Activated CD8-positive, alpha-beta memory T cell treated with anti-CD3 and anti-CD28 coated beads, Interleukin-2, amount 10 ng/mL, durations not matched to agents 7 days and 5 days (primary cell): ENCODE measurements at regions not wholly inside any gene's neighbourhood (a gene's known extent, or its start where the extent isn't known, plus 50 kb on each side); places are given as distances from the start of the nearest gene placed in this dataset.

Experiments
- ATAC-seq: fragments of 150-1000 bp; cut with Tn5 transposase; one replicate; pipeline ENCODE4 v1.10.0; 2021; ENCODE audit warnings: moderate library complexity
- CTCF ChIA-PET: fragments of 350-600 bp; sonication (Branson Sonifier 250); formaldehyde crosslinking; loops from one replicate; lab custom pipeline; 2021; ENCODE audit warnings: antibody characterized with exemption; lab: Charles Lee
- DNase-seq: peaks from one replicate; pipeline ENCODE4 v3.0.0-alpha.2; 2020
- H3K27ac Mint-ChIP-seq: one replicate; pipeline ENCODE4 v1.8.0; 2021; ENCODE audit warnings: mild to moderate bottlenecking, mixed read lengths
- H3K27me3 Mint-ChIP-seq: one replicate; pipeline ENCODE4 v1.8.0; 2021; ENCODE audit warnings: mixed read lengths
- H3K36me3 Mint-ChIP-seq: one replicate; pipeline ENCODE4 v1.8.0; 2021; ENCODE audit warnings: mild to moderate bottlenecking, mixed read lengths
- H3K4me1 Mint-ChIP-seq: one replicate; pipeline ENCODE4 v1.8.0; 2021; ENCODE audit warnings: mixed read lengths
- H3K4me3 Mint-ChIP-seq: one replicate; pipeline ENCODE4 v1.8.0; 2021; ENCODE audit warnings: mild to moderate bottlenecking, moderate library complexity, mixed read lengths
- H3K9me3 Mint-ChIP-seq: one replicate; pipeline ENCODE4 v1.8.0; 2022; ENCODE audit warnings: low read depth, mixed read lengths

DNA sequence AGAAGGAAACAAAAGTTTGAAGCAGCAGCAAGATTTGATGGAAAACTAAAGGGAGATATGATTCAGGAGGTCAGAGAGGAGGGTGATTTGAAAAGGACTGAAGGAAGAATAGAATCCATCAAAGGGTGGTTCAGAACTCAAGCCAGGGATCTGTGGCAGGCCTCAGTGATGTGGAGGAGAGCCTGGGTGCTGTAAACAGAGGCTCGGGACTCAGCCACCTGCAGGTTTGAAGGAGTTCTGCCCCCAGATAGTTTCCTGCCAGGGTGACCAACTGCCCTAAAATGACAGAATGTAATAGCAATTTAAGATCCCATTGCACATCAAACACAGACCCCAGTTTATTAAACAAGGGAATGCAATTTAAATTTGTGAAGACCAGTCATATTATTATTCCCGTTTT is 204.0 kb upstream of the FAT1 start:
- Mint-ChIP-seq H3K36me3 (no peaks in the 10 kb centered on the region), H3K27ac (no peak overlapping the region), H3K9me3 (peaks cover 8% of the 10 kb centered on the region), H3K4me3 (no peak overlapping the region), H3K27me3 (no peaks in the 10 kb centered on the region), H3K4me1 (no peaks in the 10 kb centered on the region)
- DNase-seq (no peak), ATAC-seq (no peak)
- CTCF ChIA-PET = no interaction called here

DNA sequence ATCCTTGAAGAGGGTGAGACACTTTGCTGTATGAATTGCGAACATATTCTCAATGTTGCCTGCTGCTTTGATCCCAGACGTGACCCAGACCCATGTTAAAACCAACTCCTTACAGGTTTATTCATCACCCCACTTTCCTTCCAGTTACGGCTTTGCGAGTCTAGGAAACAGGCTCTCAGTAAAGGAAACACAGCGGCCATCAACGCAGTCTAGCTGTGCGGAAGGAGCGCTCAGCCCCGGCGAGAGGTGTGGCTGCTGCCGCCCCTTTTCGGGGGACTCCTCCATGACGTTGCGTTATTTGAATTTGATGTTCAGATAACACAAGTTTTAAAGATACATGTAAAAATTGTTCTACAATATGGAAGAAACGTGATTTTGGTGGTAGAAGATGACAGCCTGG is 206.4 kb upstream of the FAT1 start:
- CTCF ChIA-PET = no interaction called here
- DNase-seq = no peak
- no peaks in the 10 kb centered on the region for H3K4me1 Mint-ChIP-seq
- H3K36me3 Mint-ChIP-seq = no peaks in the 10 kb centered on the region
- ATAC-seq = no peak
- H3K27ac Mint-ChIP-seq = no peak overlapping the region
- no peaks in the 10 kb centered on the region for H3K27me3 Mint-ChIP-seq
- peaks cover 6% of the 10 kb centered on the region for H3K9me3 Mint-ChIP-seq
- H3K4me3 Mint-ChIP-seq = no peak overlapping the region

- Mint-ChIP-seq H3K9me3 (peaks cover 8% of the 10 kb centered on the region), H3K4me3 (no peak overlapping the region), H3K36me3 (no peaks in the 10 kb centered on the region), H3K27ac (no peak overlapping the region), H3K27me3 (no peaks in the 10 kb centered on the region), H3K4me1 (no peaks in the 10 kb centered on the region)
- CTCF ChIA-PET = no interaction called here
- DNase-seq (no peak), ATAC-seq (no peak)
Observed at GRCh38 chr4:186931519-186931918, 207.9 kb upstream of the FAT1 start.

DNA sequence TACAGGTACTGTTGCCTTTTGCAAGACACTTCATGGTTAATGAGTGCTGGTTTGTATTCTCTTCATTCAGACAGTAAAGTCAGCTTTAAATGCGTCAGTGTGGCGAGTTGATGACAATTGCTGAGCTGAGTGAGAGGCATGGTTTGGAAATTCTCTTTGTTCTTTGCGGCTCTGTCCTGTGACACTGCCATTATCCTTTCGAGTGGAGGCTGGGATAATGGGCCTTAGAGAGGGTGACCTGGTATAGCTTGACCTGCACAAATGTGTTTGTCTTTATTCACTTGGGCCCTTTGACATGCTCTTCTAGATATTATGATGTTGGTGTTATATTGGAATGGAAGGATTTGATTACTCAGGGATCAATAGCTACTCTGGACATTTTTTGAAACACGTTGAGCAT is 208.5 kb upstream of the FAT1 start:
- H3K36me3 Mint-ChIP-seq = no peaks in the 10 kb centered on the region
- DNase-seq = no peak
- H3K9me3 Mint-ChIP-seq = peaks cover 12% of the 10 kb centered on the region
- CTCF ChIA-PET = no interaction called here
- no peaks in the 10 kb centered on the region for H3K4me1 Mint-ChIP-seq
- H3K27ac Mint-ChIP-seq = no peak overlapping the region
- no peak overlapping the region for H3K4me3 Mint-ChIP-seq
- H3K27me3 Mint-ChIP-seq = no peaks in the 10 kb centered on the region
- ATAC-seq = no peak

DNA sequence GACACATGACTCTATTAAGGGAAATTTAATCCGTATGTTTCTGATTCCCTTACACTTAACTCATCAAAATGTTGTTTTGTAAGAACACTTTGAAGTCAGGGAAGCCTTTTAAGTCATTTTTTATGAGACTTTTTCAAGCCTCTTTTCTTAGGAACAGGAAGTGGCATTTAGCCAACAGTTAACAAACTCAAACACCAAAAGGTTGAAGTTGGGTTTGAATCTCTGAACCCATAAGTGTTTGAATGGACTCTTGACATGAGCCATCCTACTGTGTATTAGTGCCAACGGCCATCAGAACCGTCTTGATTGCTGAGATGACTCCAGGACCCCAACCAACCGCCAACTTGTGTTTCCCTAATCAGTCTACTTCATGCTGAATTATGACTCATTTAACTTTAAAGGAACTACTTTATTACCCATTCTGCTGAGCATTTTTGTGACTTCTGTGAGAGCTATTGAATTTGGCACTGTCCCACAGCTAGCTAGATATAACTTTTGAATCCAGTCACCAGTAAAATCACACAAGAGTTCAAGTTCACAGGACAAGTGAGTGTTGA is 209.1 kb upstream of the FAT1 start:
- no peaks in the 10 kb centered on the region for H3K36me3 Mint-ChIP-seq

GRCh38 chr4:186934244-186934643 is 210.6 kb upstream of the FAT1 start:
- ATAC-seq = no peak
- Mint-ChIP-seq H3K27me3 (no peaks in the 10 kb centered on the region), H3K36me3 (no peaks in the 10 kb centered on the region), H3K4me1 (no peaks in the 10 kb centered on the region), H3K27ac (no peak overlapping the region), H3K9me3 (peaks cover 14% of the 10 kb centered on the region), H3K4me3 (no peak overlapping the region)
- CTCF ChIA-PET = no interaction called here
- no peak for DNase-seq

More for the DNA sequence above, 209.1 kb upstream of the FAT1 start:
- no peak overlapping the region for H3K27ac Mint-ChIP-seq
- H3K27me3 Mint-ChIP-seq = no peaks in the 10 kb centered on the region
- DNase-seq (no peak), ATAC-seq (no peak)
- no peaks in the 10 kb centered on the region for H3K4me1 Mint-ChIP-seq
- CTCF ChIA-PET = no interaction called here
- no peak overlapping the region for H3K4me3 Mint-ChIP-seq
- H3K9me3 Mint-ChIP-seq = peaks cover 13% of the 10 kb centered on the region

GRCh38 chr4:186934841-186935443 is 211.3 kb upstream of the FAT1 start:
- Mint-ChIP-seq H3K27me3 (no peaks in the 10 kb centered on the region), H3K9me3 (peaks cover 12% of the 10 kb centered on the region), H3K4me3 (no peak overlapping the region), H3K4me1 (no peaks in the 10 kb centered on the region), H3K27ac (no peak overlapping the region), H3K36me3 (no peaks in the 10 kb centered on the region)
- ATAC-seq (no peak), DNase-seq (no peak)
- CTCF ChIA-PET = no interaction called here

- ATAC-seq (no peak), DNase-seq (no peak)
- CTCF ChIA-PET = no interaction called here
- H3K27ac Mint-ChIP-seq = no peak overlapping the region
- H3K9me3 Mint-ChIP-seq = peaks cover 11% of the 10 kb centered on the region
- no peak overlapping the region for H3K4me3 Mint-ChIP-seq
- no peaks in the 10 kb centered on the region for H3K36me3 Mint-ChIP-seq
- H3K27me3 Mint-ChIP-seq = no peaks in the 10 kb centered on the region
- no peaks in the 10 kb centered on the region for H3K4me1 Mint-ChIP-seq
Observed at GRCh38 chr4:186935901-186936300, 212.2 kb upstream of the FAT1 start.

GRCh38 chr4:186936496-186937375 is 213.1 kb upstream of the FAT1 start:
- ATAC-seq = no peak

DNA sequence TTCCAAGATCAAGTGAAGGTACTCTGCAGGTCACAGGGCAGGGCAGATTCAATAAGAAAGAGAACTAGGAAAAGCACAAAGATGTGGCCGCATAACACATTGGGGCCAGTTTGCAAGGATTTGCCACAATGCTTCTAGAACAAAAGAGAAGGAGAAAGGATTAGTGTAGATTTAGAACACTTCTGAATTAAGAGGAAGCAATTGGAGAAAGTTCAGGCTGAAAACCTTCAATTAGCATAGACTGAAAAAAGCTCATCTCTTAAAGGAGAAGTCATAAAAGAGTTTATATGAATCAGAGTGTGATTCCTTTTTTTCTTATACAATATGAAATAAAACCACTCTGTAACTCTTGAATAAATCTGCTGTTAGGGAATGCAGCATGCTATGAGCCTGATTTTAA is 215.6 kb upstream of the FAT1 start:
- no peak overlapping the region for H3K4me3 Mint-ChIP-seq
- H3K9me3 Mint-ChIP-seq = peaks cover 10% of the 10 kb centered on the region
- H3K36me3 Mint-ChIP-seq = no peaks in the 10 kb centered on the region
- CTCF ChIA-PET = no interaction called here
- ATAC-seq (no peak), DNase-seq (no peak)
- H3K27me3 Mint-ChIP-seq = no peaks in the 10 kb centered on the region
- no peak overlapping the region for H3K27ac Mint-ChIP-seq
- H3K4me1 Mint-ChIP-seq = no peaks in the 10 kb centered on the region

More at GRCh38 chr4:186936496-186937375, 213.1 kb upstream of the FAT1 start:
- H3K4me3 Mint-ChIP-seq = no peak overlapping the region
- no peak for DNase-seq
- no peaks in the 10 kb centered on the region for H3K27me3 Mint-ChIP-seq
- H3K4me1 Mint-ChIP-seq = no peaks in the 10 kb centered on the region
- H3K36me3 Mint-ChIP-seq = no peaks in the 10 kb centered on the region
- no peak overlapping the region for H3K27ac Mint-ChIP-seq
- CTCF ChIA-PET = no interaction called here
- H3K9me3 Mint-ChIP-seq = peaks cover 11% of the 10 kb centered on the region

DNA sequence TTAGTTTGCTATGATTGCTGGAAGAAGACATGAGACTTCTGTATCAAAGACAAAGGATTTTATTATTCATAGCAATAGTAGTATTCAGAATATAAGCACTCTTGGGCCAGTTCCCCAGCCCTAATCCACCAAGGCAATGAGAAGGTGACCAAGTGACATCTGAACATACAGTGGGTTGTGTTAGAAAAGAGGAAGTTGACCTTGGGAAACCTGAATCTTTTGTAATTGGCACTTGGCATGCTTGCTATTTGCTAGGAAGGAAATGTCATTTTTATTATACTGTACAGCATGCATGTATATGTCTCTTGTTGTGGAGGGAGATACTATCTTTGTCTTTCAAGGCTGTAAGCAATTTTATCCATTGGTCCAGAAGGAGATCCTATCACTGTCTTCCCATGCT is 216.1 kb upstream of the FAT1 start:
- CTCF ChIA-PET = no interaction called here
- ATAC-seq (no peak), DNase-seq (no peak)
- Mint-ChIP-seq H3K27me3 (no peaks in the 10 kb centered on the region), H3K36me3 (no peaks in the 10 kb centered on the region), H3K27ac (no peak overlapping the region), H3K4me1 (no peaks in the 10 kb centered on the region), H3K9me3 (peaks cover 11% of the 10 kb centered on the region), H3K4me3 (no peak overlapping the region)

DNA sequence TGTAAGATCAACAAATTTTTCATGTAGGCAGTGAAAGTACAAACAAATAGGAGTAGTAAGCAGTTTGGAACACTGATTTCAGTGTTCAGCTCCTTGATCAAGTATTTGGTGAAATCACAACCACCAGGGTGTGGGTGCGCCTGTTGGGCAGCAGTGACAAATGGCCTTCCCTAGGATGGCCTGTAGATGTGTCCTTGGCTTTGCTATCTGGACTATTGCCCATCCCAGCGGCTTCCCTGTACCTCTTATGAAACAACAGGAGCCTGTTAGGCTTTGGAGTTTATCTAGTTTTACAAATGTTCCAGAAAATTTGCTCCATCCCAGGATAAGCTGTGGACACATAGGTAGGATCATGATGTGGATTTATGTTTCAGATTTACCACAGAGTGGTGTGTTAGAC is 216.8 kb upstream of the FAT1 start:
- no peaks in the 10 kb centered on the region for H3K27me3 Mint-ChIP-seq
- H3K9me3 Mint-ChIP-seq = peaks cover 9% of the 10 kb centered on the region
- no peaks in the 10 kb centered on the region for H3K4me1 Mint-ChIP-seq
- ATAC-seq (no peak), DNase-seq (no peak)
- CTCF ChIA-PET = no interaction called here
- H3K27ac Mint-ChIP-seq = no peak overlapping the region
- H3K4me3 Mint-ChIP-seq = no peak overlapping the region
- H3K36me3 Mint-ChIP-seq = no peaks in the 10 kb centered on the region

GRCh38 chr4:186942758-186943377 is 219.2 kb upstream of the FAT1 start:
- no peak overlapping the region for H3K27ac Mint-ChIP-seq
- H3K9me3 Mint-ChIP-seq = peaks cover 3% of the 10 kb centered on the region
- ATAC-seq (no peak), DNase-seq (no peak)
- no peaks in the 10 kb centered on the region for H3K27me3 Mint-ChIP-seq
- CTCF ChIA-PET = no interaction called here
- H3K36me3 Mint-ChIP-seq = no peaks in the 10 kb centered on the region
- H3K4me1 Mint-ChIP-seq = no peaks in the 10 kb centered on the region
- H3K4me3 Mint-ChIP-seq = no peak overlapping the region

- Mint-ChIP-seq H3K4me1 (no peaks in the 10 kb centered on the region), H3K9me3 (peaks cover 3% of the 10 kb centered on the region), H3K27ac (no peak overlapping the region), H3K36me3 (no peaks in the 10 kb centered on the region), H3K4me3 (no peak overlapping the region), H3K27me3 (no peaks in the 10 kb centered on the region)
- CTCF ChIA-PET = no interaction called here
- ATAC-seq (no peak), DNase-seq (no peak)
Observed at GRCh38 chr4:186943411-186943810, 219.8 kb upstream of the FAT1 start.
